NCI-H82 (cell line): ENCODE measurements at regions not wholly inside any gene's neighbourhood (a gene's known extent, or its start where the extent isn't known, plus 50 kb on each side); places are given as distances from the start of the nearest gene placed in this dataset.
"Not testable (repeated sequence)": the region's sequence is repeated elsewhere in the genome, so short reads cannot be mapped to it uniquely, and the experiment has no call there.

Experiments
- DNase-seq: peaks from one replicate; lab custom pipeline; 2025; lab: John Stamatoyannopoulos, UW

DNA sequence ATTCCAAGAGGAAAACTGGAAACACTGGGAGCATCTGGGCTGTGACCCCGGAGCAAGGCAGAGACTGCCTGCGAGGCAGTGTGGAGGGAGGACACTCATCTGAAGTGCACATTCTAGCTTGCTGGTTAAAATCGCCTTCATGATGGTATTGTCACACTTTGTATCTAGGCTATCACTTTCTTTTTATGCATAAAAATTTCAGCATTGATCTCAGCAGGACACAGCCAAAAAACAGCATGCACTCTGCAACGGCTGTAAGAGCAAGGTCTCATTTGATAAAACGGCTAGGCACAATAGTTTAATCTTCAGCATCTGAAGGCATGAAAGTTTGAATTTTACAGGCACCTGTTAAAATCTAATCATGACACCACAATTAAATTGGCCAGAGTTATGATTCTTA, 110.8 kb upstream of the IRX1 start:
- DNase-seq: no peak

GRCh38 chr5:3481175-3481574, 114.5 kb upstream of the IRX1 start:
- no peak for DNase-seq

DNA sequence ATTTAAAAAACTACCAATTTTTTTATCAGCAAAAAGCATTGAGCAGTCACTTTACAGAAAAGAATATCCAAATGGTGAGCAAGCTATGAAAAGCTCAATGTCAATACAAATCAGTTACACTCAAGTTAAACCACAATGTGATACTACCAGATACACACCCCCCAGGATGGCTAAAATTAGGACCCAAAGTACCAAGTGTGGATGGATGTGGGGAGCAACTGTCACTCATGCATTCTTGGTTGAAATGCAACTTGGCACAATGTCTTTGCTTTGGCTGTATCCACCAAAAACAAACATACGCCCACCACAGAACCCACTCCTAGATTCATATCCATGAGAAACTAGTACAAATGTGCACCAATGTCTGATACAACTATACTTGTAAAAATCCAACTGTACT, 120.0 kb upstream of the IRX1 start:
- no peak for DNase-seq

GRCh38 chr5:3466392-3466791, 129.2 kb upstream of the IRX1 start:
- no peak for DNase-seq

DNA sequence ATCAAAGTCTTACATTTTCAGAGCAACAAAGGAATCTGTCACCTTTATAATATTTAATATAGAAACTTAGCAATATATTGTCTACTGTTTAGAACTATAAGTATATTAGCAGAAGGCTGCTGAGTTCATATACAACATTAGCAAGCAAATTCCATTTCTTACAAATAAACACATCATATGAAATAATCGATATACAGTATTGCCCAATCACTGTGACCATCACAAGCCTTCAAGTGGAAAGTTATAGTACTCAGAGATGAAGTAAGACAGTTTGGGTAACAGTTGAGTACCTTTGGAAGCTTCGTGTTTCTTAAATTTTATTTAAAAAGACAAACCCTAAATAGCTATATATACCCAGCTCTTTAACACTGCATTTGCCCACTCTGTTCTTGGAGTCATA, 135.2 kb upstream of the IRX1 start:
- no peak for DNase-seq

DNA sequence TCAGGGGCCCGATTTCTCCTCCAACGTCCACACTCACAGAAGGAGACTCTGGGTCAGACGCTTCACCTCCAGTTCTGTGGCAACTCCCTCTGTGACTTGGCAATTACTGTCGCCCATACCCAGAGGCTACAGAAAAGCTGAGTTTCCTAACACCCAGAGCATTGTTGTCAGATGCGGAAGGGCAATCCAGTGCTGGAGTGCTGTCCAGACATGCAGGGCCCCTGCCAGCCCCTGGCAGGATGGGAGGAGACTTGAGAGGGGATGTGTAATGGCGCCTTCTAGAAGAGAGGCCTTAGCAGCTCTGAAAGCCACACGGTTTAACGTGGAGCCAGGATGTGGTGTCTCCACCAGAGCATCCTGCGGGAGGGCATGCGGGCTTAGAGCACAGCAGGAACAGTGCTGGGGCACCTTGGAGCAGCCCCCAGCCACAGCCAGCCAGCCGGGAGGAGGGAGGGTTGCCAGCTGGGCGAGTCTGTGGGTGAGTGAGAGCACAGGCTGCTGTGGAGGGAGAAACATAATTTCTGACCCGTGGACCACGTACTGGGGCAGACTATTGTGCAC, 139.4 kb upstream of the IRX1 start:
- no peak for DNase-seq

- not testable (repeated sequence) for DNase-seq
Observed at GRCh38 chr5:3454028-3454427, 141.6 kb upstream of the IRX1 start.

DNA sequence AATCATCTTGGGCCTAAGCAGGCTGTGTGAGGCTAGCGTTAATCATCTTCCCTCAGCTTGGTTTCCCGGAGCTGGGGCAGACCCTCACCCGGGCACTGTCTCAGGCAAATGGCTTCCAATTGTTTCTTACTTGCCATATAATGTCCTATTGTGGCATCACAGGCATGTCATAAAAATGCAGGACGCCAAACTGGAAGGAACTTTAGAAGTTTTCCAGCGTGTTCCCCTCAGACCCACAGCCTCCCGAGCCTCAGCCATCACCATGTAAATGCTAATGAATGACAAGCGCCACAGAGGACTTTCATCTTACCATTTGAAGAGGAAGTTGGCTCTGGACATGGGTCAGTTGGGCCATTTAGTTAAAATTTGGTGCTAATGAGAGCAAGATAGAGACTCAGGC, 143.0 kb upstream of the IRX1 start:
- DNase-seq: no peak

- DNase-seq: no peak
Observed at GRCh38 chr5:3451961-3452360, 143.7 kb upstream of the IRX1 start.

- DNase-seq: no peak
Observed at GRCh38 chr5:3449481-3449880, 146.2 kb upstream of the IRX1 start.

- DNase-seq: no peak
Observed at GRCh38 chr5:3446410-3446809, 149.2 kb upstream of the IRX1 start.

- DNase-seq: not testable (repeated sequence)
Observed at GRCh38 chr5:3445517-3445916, 150.1 kb upstream of the IRX1 start.

- no peak for DNase-seq
Observed at GRCh38 chr5:3432135-3432534, 163.5 kb upstream of the IRX1 start.

DNA sequence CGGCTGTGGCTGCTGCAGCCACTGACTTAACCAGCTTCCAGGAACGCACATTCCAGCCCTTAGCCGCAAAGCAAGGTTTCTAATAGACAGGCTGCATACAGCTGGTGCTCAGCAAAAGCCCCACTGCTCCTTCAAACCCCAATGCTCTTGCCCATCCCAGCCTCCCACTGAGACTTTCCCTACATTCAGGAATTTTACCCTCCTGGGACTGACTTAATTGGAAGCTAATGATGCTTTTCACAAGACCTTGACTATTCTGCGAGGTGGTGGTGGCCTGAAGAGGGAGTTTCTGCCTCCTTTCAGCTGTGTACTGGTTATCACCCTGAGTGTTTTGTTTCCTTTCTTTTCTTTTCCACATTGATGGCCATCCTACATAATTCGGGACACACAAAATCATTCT, 164.9 kb upstream of the IRX1 start:
- DNase-seq: no peak

GRCh38 chr5:3429962-3430361, 165.7 kb upstream of the IRX1 start:
- DNase-seq: no peak

DNA sequence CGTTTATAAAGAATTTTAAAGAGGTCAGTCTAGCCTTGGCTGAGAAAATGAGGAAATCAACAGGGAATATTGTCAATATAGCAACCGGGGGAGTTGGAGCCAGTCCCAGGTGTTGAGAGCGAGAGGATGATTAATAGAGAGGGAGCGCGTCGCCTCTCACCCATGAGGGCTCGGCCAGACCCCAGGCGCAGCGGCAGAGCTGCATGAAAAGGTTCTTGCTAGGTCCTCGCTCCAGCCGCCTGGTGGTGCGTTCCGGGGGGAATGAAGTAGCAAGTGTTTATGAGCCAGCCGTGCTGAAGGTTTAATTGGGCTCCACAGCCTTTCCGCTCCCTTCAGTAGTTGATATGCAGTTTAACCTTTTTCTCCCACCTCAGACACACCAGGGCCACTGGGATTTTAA, 167.3 kb upstream of the IRX1 start:
- peak; percentile 41 for DNase-seq

DNA sequence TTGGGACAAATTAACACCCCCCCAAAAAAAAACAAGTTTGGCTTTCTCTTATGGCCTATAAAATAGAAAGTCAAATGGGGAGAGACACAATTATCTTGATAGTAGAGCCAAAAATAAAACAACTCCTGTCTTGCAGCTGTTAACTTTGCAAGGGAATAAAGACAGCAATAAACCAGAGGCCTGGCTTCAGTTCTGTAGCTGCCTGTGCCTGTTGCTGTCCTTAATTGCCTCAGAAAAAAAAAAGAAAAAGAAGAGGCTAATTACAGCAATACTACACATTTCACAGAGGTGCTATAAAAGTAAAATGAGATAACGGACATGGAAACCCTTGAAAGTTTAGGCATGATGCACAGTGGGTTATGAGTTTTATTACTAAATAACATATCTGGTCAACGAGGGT, 170.7 kb upstream of the IRX1 start:
- no peak for DNase-seq

DNA sequence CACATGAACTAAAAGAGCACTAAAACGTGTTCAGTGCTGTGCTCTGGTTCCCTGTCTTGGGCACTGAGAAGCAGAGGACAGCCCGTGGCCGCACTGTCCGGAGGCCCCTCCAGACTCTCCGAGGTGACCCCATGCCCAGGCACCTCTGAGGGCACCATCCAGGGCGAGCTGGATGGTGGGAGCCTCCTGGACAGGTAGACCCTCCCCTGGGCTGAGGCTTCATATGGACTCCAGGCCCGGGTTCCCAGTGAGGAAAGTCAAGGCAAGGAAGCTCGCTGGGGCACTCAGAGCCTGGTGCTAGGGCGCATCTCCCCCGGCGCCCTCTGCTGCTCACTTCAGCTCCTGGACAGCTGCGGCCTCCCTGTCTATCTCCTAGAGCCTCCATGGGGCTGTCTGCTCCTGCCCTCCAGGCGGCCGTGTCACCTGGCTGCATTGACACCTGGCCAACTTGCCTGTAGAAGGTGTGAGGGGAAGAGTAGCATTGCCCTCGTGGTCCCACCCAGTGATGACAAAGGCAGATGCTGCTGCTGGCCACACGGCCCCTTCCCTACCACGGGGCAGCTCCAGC, 178.2 kb upstream of the IRX1 start:
- no peak for DNase-seq

DNA sequence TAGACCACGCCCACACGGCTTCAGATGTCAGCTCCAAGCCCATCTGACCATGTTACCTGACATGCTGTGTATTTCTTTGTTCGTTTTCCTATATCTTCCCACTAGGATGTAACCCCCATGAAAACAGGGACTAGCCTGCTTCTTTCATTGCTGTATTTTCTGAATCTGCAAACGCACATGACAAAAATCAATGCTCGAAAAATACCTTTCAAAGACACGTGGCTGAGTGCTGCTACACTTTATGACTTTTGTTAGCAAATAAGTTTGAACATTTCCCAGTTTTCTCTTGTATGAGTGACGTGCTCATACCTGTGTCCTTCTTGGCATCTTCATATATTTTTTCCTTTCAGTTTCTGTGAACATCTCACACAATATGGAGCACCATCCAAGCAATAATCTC, 181.3 kb upstream of the IRX1 start:
- no peak for DNase-seq

DNA sequence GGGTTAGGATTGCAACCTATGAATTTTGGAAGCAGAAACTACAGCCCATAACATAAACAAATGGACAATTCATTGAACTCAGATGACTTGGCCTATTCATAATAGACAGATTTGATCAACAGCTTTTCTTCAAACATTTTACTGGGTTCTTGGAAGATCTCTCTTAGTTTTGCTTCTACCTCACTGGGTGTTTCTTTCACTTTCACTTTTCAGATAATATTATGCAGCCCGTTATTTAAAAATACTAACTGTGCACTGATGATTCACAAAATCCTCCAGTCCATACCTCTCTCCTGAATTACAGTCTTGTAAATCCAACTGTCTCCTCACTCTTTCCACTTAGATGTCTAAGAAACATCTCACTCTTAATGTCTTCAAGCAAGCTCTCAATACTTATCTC, 183.5 kb upstream of the IRX1 start:
- no peak for DNase-seq

- no peak for DNase-seq
Observed at GRCh38 chr5:3411363-3411762, 184.3 kb upstream of the IRX1 start.

DNA sequence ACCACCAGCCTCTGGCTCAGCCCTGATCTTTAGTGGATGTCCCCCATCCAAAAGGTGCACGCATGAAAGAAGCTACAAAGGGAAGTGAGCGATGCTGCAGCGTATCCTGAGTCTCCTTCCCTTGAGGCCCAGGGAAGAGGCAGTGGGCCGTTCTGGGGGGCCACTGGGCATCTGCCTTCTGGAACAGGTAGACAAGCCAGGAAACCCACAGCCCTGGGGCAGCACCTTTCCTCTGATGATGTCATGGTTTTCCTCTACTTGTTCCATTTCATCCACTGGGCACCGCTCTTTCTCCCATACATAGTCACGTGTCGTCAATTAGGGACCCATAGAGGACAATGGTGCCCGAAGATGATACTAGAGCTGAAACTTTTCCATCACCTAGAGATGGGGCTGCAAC, 194.0 kb upstream of the IRX1 start:
- no peak for DNase-seq

- DNase-seq: no peak
Observed at GRCh38 chr5:3400659-3401058, 195.0 kb upstream of the IRX1 start.

GRCh38 chr5:3394891-3395599, 200.6 kb upstream of the IRX1 start:
- peak; percentile 87 for DNase-seq
